GM12872 (cell line): ENCODE measurements at regions not wholly inside any gene's neighbourhood (a gene's known extent, or its start where the extent isn't known, plus 50 kb on each side); places are given as distances from the start of the nearest gene placed in this dataset.

ENCODE experiments used
- TF ChIP-seq, protein P1 (sequence below): IDR thresholded peaks from 3 replicates; pipeline ENCODE4 v1.5.1; 2011; ENCODE audit warnings: low read depth, mild to moderate bottlenecking, low read length, moderate library complexity; ENCODE audit not compliant: insufficient read depth

DNA sequence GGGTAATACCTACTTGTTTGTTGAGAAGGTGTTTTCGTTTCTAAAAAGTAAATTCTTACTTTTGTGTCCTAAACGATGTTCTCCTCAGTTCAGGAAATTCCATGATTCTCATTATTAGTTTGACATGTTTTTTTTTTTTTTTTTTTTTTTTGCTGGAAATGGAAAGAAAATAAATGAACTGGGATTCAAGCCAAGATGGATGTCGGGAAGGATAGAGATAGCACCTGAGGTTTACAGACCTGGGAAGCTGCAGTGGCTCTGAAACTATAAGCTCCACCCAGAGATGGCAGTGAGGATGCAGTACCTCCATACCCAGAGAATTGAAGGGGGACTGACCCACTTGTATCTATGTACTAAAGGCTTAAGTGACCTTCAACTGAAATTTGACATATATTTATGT, 334.6 kb upstream of the TGFBR2 start:
- TF ChIP-seq, protein P1, sequence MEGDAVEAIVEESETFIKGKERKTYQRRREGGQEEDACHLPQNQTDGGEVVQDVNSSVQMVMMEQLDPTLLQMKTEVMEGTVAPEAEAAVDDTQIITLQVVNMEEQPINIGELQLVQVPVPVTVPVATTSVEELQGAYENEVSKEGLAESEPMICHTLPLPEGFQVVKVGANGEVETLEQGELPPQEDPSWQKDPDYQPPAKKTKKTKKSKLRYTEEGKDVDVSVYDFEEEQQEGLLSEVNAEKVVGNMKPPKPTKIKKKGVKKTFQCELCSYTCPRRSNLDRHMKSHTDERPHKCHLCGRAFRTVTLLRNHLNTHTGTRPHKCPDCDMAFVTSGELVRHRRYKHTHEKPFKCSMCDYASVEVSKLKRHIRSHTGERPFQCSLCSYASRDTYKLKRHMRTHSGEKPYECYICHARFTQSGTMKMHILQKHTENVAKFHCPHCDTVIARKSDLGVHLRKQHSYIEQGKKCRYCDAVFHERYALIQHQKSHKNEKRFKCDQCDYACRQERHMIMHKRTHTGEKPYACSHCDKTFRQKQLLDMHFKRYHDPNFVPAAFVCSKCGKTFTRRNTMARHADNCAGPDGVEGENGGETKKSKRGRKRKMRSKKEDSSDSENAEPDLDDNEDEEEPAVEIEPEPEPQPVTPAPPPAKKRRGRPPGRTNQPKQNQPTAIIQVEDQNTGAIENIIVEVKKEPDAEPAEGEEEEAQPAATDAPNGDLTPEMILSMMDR, result no peak

DNA sequence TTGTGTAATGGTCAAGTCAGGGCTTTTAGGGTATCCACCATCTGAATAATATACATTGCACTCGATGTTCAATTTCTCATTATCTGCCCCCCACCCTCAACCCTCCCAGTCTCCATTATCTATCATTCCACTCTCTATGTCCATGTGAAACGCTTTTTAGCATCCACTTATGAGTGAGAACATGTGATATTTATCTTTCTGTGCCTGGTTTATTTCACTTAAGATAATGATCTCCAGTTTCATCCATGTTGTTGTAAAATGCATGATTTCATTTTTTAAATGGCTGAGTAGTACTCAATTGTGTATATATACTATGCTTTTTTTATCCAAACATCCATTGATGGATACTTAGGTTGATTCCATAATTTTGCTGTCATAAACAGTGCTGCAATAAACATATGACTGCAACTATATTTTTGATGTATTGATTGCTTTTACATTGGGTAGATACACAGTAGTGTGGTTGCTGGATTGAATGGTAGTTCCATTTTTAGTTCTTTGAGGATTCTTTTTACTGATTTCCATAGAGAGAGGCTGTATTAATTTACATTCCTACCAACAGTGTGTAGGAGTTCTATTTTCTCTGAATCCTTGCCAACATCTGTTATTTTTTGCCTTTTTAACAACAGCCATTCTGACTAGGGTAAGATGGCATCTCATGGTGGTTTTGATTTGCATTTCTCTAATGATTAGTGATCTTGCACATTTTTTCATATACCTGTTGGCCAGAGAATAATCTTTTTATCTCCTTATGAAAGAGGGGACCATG, 332.9 kb upstream of the TGFBR2 start:
- TF ChIP-seq, protein P1, result no peak

DNA sequence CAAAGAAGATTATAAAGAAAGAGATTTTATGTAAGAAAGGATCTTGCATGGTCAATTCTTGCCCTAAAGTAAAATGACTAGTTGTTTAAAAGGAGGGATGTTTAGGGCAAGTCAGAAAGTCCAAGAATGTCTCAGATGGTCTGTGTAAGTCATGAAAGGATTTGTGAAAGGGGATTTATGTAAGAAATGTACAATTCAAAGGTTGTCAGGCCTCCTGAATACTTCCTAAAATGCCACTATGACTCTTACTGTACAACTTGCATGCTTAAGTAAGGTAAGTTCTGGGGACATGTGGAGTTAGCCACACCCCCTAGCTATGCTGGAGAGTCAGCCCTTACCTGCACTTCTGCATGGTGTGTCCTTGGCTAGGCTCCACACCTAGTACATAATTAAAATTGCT, 328.9 kb upstream of the TGFBR2 start:
- TF ChIP-seq, protein P1, result no peak

DNA sequence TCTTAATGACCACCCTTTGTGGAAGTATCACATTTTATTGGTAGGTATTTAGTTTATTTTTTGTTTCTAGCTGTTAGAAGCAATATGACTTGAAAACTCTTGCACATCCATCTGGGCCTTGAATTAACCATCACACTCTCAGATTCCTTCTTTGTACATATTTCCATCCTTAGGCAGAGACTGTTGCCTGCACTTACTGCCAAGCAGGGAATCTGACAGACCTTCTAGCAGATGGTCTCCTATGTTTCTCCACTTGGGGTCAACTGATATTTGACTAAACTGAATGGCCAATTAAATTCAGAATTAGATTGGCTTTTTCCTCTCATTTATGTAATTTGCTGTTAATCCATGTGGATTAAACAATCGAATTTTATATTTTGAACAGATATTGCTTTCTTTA, 324.9 kb upstream of the TGFBR2 start:
- TF ChIP-seq, protein P1, result no peak

DNA sequence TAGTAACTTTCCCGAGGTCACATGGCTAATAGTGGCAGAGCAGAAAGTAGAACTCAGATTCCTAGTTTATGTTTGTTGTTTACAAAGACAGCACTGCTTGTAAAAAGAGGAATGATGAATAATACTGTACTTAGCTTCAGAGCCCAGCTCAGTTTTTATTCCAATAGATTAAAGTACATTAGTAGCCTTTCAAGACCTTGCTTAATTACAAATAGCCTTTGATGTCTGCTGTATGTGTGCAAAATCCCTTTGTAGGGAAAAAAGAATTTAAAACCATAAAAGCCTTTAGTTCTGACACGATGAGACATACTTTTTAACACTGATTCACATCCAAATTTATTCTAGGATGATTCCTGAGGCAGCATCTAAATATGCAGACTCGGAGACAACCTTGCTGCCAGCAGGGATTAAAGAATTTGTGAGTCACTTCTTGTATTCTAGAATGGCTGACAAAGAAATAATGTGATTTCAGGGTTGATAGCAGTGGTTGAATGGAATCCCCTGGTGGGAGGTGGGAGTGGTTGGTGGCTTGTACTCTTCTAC, 324.2 kb upstream of the TGFBR2 start:
- TF ChIP-seq, protein P1, result no peak

DNA sequence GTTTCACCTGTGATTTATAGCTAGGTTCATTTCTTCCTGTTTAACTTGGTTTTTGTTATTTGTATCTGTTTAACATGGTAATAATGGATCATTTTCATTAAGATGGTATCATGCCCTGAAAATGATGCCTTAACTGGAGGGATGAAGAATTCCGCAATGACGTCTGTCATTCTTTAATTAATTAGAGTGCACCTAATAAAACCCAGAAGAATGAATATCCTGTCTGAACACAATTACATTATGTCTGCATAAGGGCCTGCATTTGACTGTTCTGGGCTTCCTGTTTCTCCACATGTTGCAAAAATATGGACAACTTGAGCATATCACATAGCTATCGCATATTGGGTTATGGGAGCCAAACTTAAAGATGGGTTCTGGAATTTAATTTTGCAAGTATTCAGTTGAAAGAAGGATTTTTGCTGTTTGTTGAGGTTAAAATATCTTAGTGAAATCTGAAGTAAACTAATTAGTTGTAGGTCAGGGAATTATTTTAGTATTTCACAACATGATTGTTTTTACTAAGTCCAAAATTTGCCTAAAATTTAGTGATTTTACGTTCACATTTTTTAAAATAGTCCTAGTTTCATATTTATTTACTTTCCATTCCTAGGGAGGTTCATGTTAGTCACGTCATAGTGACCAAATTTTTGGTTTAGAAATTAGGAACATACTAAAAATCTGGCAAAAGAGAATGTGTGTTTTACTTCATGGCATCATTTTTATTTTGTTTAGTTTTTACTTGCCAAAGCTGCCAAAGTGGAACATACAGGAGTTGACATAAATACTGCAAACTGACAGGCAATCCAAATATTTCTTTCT, 321.0 kb upstream of the TGFBR2 start:
- TF ChIP-seq, protein P1, result no peak

DNA sequence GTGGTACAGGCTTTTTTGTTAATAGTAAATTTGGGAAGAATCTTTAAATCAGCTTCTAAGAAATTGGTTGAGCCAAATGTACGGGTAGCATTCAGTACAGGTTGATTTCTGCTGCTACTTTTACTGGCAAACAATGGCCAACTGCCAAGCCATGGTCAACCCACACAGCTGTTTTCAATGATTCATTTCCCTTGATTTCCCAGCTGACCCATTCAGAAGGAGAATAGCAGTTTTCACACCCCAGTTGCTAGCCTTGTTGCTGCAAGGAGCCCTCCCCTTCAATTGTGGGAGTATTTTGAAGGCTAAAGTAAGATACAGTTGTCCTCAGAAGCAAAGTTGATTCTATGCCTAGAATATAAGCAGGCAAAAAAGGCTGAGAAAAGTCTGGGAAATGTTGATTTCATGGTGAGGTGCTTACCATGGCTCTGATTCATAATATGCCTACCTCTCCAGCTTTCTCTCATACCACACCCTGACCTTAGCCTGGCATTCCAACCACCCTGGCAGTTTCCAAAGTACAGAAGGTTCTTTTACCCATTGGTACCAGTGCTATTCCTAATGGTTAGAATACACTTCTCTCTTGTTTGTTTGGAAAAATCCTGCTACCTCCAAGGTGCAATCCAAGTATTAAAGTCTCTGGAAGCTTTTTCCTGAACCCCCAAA, 320.3 kb upstream of the TGFBR2 start:
- TF ChIP-seq, protein P1, result no peak
